SJCRH30 (cell line): ENCODE measurements at regions not wholly inside any gene's neighbourhood (a gene's known extent, or its start where the extent isn't known, plus 50 kb on each side); places are given as distances from the start of the nearest gene placed in this dataset.

Source experiments
- DNase-seq, 2 experiments: peaks; one replicate each; pipeline ENCODE4 v3.0.0-alpha.2; 2015 to 2020
- H3K27ac ChIP-seq: fragments of 250-450 bp; sonication (Bioruptor Pico); 2 replicates; pipeline ENCODE4 v1.5.1; 2020; ENCODE audit warnings: mild to moderate bottlenecking, moderate library complexity
- H3K27me3 ChIP-seq: fragments of 250-450 bp; sonication (Bioruptor Pico); 2 replicates; pipeline ENCODE4 v1.5.1; 2020; ENCODE audit warnings: mild to moderate bottlenecking, moderate library complexity
- H3K36me3 ChIP-seq: fragments of 250-450 bp; sonication (Bioruptor Pico); 2 replicates; pipeline ENCODE4 v1.5.1; 2020; ENCODE audit warnings: mild to moderate bottlenecking, moderate library complexity
- H3K4me1 ChIP-seq: fragments of 250-450 bp; sonication (Bioruptor Pico); 2 replicates; pipeline ENCODE4 v1.5.1; 2020; ENCODE audit warnings: mild to moderate bottlenecking, moderate library complexity
- H3K4me3 ChIP-seq: fragments of 250-450 bp; sonication (Bioruptor Pico); 2 replicates; pipeline ENCODE4 v1.5.1; 2020; ENCODE audit warnings: mild to moderate bottlenecking, moderate library complexity
- H3K9me3 ChIP-seq: fragments of 250-450 bp; sonication (Bioruptor Pico); replicated peaks from 2 replicates; pipeline ENCODE4 v1.5.1; 2020; ENCODE audit warnings: mild to moderate bottlenecking, moderate library complexity

DNA sequence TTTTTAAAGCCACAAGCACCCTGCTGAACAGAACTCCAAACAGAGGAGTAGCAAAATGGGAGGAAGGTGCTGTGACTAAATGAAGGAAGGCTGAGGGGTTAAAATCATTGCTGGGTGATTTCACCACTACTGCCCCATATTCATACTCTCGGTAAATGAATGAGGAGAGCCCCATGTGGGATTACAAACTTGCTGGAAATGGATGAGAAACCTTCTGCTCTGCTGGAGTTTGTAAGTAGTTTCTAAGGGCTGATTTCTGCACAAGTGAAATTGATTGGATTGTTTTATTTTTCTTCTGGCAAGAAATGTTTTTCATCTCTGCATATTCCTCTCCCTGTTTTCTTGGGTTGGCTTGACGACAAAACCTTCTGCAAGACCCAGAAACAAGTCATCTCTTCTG is 533.5 kb upstream of the MMS22L start:
- Histone ChIP-seq H3K4me1 (no peaks in the 10 kb centered on the region), H3K27ac (no peak overlapping the region), H3K27me3 (no peaks in the 10 kb centered on the region), H3K4me3 (no peak overlapping the region), H3K9me3 (no peaks in the 10 kb centered on the region), H3K36me3 (no peaks in the 10 kb centered on the region)
- DNase-seq: no peak

DNA sequence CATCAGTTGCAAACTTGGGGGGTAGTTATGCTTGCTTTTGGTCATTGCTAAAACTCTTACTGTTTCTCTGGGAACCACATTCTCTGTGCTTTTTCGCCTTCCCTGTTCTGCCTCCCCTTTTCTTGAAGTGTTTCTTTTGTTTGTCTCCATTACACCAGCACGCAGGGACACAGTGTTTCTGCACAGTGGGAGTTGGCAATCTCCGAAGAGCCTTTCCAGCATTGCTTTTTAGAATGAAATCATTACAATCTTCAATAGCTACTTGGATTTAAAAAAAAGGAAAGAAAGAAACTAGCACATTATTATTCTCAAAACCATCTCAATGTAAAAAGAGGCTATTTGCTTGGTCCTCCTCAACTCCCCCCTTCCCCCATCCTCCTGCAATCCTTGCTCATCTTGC is 536.7 kb upstream of the MMS22L start:
- Histone ChIP-seq H3K4me3 (no peak overlapping the region), H3K9me3 (no peaks in the 10 kb centered on the region), H3K36me3 (no peaks in the 10 kb centered on the region), H3K4me1 (no peaks in the 10 kb centered on the region), H3K27me3 (no peaks in the 10 kb centered on the region), H3K27ac (no peak overlapping the region)
- DNase-seq: no peak

DNA sequence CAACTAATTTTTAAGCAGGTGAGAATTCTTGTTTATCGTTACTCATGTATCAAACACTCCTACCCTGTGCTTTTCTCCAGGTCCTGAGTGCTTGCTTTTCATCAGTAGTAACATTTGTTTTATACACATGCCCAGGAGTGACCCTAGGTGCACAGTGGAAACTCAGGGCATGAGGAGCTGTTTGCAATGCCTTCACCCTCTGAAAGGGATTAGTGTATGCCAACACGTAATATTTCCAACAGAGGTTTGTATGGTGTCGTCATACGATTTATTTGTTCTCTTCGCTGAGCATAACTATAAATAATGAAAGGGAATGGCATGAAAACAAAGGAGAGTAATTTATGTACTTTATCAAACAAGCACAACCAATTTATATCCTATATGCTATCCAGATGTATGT is 537.4 kb upstream of the MMS22L start:
- no peaks in the 10 kb centered on the region for H3K9me3 ChIP-seq
- H3K4me1 ChIP-seq: no peaks in the 10 kb centered on the region
- H3K27ac ChIP-seq: no peak overlapping the region
- no peaks in the 10 kb centered on the region for H3K27me3 ChIP-seq
- H3K4me3 ChIP-seq: no peak overlapping the region
- no peak for DNase-seq
- no peaks in the 10 kb centered on the region for H3K36me3 ChIP-seq

DNA sequence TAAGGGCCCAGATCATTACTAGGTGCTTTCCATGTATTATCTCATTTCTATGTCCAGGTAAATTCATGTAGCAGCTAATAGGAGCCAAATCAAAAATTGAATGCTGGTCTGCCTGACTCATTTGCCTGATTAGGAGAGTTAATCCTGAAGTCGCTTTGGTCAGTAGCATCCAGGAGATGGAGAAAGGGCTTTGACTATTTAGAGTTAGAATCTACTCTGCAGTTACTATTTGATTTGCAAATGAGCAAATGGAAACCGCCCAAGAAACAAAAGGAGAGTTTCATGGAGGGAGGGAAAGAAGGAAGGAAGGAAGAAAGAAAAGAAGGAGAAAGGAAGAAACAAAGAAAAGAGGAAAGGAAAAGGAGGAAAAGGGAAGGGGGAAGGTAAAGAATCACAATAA is 539.6 kb upstream of the MMS22L start:
- DNase-seq: no peak
- H3K4me3 ChIP-seq: no peak overlapping the region

DNA sequence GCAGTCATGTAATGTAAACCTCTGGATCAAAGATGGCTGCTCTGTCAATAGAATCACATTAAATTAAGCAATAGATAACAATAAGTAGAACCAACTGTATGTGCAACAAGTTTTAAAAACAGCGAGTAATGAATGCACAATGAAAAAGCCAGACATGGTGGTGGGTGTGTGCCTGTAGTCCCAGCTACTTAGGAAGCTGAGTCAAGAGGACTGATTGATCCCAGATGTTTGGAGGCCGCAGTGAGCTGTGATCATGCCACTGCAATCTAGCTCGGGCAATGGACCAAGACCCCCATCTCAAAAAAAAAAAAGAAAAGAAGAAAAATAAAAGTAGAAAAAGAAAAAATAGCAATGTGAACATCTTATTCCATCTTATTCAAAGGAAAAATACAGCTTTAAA is 558.7 kb upstream of the MMS22L start:
- no peaks in the 10 kb centered on the region for H3K4me1 ChIP-seq
- no peaks in the 10 kb centered on the region for H3K27me3 ChIP-seq
- H3K4me3 ChIP-seq: no peak overlapping the region
- no peak for DNase-seq
- no peaks in the 10 kb centered on the region for H3K36me3 ChIP-seq
- no peak overlapping the region for H3K27ac ChIP-seq
- no peaks in the 10 kb centered on the region for H3K9me3 ChIP-seq

More for the DNA sequence above, 539.6 kb upstream of the MMS22L start:
- no peaks in the 10 kb centered on the region for H3K27me3 ChIP-seq
- H3K36me3 ChIP-seq: no peaks in the 10 kb centered on the region
- no peaks in the 10 kb centered on the region for H3K4me1 ChIP-seq
- no peaks in the 10 kb centered on the region for H3K9me3 ChIP-seq
- H3K27ac ChIP-seq: no peak overlapping the region

DNA sequence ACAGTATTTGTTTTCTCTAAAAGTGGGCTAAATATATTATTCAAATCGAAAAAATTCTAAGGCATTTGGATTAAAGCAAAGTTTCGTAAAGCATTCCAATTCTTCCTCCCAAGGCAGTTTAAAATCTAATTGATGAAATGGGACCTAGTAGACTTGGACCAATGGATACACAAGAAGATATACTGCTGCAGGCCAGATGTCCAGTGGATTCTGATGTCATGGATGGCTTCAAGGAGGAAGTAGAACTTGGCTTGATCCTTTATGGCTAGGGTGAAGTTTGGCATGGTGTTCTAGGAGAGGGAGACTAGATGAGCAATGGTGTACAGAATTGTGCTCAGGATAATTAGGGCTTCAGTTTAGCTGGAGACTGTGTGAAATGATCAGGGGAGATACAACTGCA is 559.5 kb upstream of the MMS22L start:
- H3K4me3 ChIP-seq: no peak overlapping the region
- no peaks in the 10 kb centered on the region for H3K4me1 ChIP-seq
- no peak overlapping the region for H3K27ac ChIP-seq
- no peaks in the 10 kb centered on the region for H3K9me3 ChIP-seq
- no peaks in the 10 kb centered on the region for H3K27me3 ChIP-seq
- H3K36me3 ChIP-seq: no peaks in the 10 kb centered on the region
- no peak for DNase-seq

DNA sequence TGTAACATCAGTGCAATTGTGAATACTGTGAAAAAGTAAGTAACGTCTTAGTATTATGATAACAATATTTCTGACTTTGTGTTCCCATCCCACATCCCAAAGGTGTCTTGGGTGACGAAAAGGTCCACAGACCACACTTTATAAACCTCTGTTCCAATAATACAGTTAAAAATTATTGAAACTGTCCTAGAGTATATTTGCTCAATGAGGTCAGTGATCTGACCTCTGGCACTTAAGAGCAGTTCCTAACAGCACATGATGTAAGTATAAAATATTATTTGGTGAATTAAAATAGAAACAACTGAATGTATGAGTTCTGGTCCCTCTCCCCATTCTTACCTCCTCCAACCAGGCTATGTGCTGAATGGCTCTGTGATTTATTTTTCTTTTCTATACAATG is 566.4 kb upstream of the MMS22L start:
- DNase-seq: no peak
- no peaks in the 10 kb centered on the region for H3K36me3 ChIP-seq
- H3K4me3 ChIP-seq: no peak overlapping the region
- H3K9me3 ChIP-seq: no peaks in the 10 kb centered on the region
- H3K4me1 ChIP-seq: no peaks in the 10 kb centered on the region
- no peak overlapping the region for H3K27ac ChIP-seq
- no peaks in the 10 kb centered on the region for H3K27me3 ChIP-seq

DNA sequence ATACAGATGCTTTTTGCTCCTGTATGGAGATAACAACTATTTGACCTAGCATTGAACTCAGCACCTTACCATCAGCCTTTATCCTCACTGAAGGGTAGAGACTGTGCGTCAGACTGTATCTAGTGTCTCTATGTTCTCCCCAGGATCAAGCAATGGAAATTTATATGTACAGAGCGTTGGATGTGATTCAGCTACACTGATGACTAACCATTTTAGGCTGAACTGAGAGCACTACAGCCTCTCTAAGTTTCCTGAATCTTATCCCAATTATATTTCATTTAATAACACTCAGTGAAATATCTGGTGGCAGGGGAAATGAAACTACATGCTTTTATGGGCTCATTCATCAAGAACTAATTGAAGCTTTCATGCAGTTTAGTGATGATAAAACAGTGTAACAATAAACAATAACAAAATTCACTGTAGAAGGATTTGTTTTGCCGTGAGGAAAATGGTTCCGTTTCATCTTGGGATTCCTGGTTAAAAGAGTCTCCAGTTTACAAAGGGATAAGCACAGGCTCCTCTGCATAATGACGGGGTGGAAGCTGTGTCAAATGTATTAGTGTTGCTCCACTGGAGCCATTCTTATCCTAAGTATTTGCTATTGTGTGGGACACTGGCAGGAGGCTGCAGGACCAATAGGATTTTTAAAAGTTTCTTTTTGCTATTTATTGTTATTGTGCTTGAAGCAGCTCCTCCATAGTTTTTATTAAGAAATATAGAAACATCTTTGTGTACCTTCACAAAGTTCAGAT is 567.6 kb upstream of the MMS22L start:
- Histone ChIP-seq H3K27ac (no peak overlapping the region), H3K4me3 (no peak overlapping the region), H3K9me3 (no peaks in the 10 kb centered on the region), H3K36me3 (no peaks in the 10 kb centered on the region), H3K4me1 (no peaks in the 10 kb centered on the region), H3K27me3 (no peaks in the 10 kb centered on the region)
- DNase-seq: no peak

DNA sequence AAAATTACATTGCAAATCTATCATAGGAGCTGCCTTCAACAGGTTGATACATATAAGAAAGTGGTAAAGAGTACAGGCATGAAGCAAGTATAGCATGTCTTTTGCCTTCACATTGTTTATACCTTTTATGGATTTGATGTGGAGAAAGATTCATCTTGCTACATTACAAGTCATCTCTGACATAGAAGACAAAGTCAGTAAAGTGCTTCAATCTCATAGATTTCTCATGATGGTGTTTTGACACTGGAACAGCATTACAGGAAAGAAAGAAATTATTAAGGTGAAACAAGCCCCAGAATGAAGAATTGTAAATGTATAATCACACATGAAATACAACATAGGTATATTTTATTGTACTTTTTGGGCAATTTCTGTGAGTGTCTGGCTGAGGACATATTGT is 580.7 kb upstream of the MMS22L start:
- Histone ChIP-seq H3K4me1 (no peaks in the 10 kb centered on the region), H3K27me3 (0 out of 2 replicates have a peak, but pooled peaks cover 4% of the 10 kb centered on the region), H3K27ac (no peak overlapping the region), H3K36me3 (no peaks in the 10 kb centered on the region), H3K4me3 (no peak overlapping the region), H3K9me3 (no peaks in the 10 kb centered on the region)
- no peak for DNase-seq

DNA sequence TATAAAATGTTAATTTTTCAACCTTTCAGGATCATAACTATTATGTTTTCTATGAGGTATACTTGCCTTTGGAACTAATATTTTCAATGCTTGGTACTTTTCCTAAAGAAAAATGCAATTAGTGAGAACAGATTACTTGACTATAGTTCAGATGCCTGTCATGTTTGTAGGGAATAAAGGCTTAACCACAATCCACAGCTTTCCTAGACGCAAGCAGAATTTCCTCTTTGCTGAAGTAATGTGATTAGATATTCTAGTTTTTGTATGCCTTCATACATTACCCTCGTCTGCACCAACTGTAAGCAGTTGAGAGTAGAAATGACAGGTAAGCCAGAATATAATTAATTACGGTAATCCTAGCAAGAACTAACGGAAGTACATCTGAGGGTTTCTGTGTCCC is 581.4 kb upstream of the MMS22L start:
- H3K4me1 ChIP-seq: no peaks in the 10 kb centered on the region
- no peak overlapping the region for H3K4me3 ChIP-seq
- H3K27me3 ChIP-seq: 0 out of 2 replicates have a peak, but pooled peaks cover 4% of the 10 kb centered on the region
- H3K27ac ChIP-seq: no peak overlapping the region
- no peaks in the 10 kb centered on the region for H3K9me3 ChIP-seq
- DNase-seq: no peak
- H3K36me3 ChIP-seq: no peaks in the 10 kb centered on the region

DNA sequence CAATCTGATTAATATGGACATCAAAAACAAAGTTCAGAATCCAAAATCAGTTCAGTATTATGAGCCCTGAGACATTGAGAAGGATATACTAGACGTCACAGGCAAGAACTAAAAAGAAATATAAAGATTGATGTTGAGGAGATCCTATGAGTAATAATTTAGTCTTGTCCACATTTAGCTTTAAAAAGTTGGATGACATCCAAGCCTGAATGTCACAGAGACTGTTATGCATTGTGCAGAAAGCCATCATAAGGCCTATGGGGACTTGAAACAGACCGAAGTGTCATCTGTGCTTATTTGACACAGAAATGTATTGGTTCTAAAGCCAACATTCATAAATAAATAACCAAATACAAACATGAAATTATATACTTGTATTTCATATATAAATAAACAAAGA is 581.8 kb upstream of the MMS22L start:
- Histone ChIP-seq H3K4me1 (no peaks in the 10 kb centered on the region), H3K27me3 (0 out of 2 replicates have a peak, but pooled peaks cover 4% of the 10 kb centered on the region), H3K4me3 (no peak overlapping the region), H3K9me3 (no peaks in the 10 kb centered on the region), H3K27ac (no peak overlapping the region), H3K36me3 (no peaks in the 10 kb centered on the region)
- DNase-seq: no peak

DNA sequence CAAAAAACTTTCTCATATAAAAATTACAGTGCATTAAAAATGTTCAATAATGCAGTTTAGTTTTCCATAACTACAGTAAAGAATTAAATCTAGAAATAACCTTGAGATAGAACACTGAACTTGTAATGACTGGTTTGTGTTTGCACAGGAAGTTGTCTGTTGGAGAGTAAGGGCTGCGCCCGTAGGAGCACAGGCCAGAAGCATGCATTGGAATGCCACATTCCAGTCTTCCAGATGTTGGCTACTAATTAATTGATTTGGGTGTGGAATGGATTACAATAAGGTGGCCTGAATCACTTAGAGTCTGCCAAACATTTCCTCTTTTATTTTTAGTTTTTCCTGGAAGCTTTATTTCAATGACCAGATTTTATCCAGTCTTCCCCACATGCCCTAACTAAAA is 582.6 kb upstream of the MMS22L start:
- no peak for DNase-seq
- Histone ChIP-seq H3K4me3 (no peak overlapping the region), H3K27ac (no peak overlapping the region), H3K4me1 (no peaks in the 10 kb centered on the region), H3K36me3 (no peaks in the 10 kb centered on the region), H3K27me3 (0 out of 2 replicates have a peak, but pooled peaks cover 4% of the 10 kb centered on the region), H3K9me3 (no peaks in the 10 kb centered on the region)

DNA sequence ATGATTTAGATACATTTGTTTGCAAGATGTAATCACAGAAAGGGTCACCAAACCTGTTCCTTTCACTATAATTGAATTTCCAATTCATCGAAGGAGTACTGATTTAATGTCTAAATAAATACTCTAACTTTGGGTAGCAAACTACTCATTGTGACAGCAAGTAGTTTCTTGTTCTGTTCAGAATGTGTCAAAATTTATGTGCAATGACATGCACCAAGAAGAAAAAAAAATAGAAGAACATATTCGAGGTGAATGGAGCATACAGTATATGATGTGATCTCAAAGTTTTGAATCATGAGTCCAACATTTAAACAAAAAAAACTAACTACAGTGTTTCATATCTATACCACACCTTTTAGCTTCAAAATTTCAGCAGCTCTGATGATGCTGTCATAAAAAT is 583.6 kb upstream of the MMS22L start:
- Histone ChIP-seq H3K9me3 (no peaks in the 10 kb centered on the region), H3K4me1 (no peaks in the 10 kb centered on the region), H3K27me3 (0 out of 2 replicates have a peak, but pooled peaks cover 3% of the 10 kb centered on the region), H3K27ac (no peak overlapping the region), H3K36me3 (no peaks in the 10 kb centered on the region), H3K4me3 (no peak overlapping the region)
- DNase-seq: no peak

DNA sequence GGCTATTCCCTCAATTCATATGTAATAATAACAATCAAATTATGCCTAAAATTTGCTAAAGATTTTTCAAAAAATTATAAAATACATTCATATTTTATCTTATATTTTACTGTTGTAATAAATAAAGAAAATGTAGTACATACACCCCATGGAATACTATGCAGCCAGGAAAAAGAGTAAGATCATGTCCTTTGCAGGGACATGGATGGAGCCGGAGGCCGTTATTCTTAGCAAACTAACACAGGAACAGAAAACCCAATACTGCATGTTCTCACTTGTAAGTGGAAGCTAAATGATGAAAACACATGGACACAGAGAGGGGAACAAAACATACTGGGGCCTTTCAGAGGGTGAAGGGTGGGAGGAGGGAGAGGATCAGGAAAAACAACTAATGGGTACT is 584.2 kb upstream of the MMS22L start:
- Histone ChIP-seq H3K27me3 (no peaks in the 10 kb centered on the region), H3K4me3 (no peak overlapping the region), H3K27ac (no peak overlapping the region), H3K36me3 (no peaks in the 10 kb centered on the region), H3K4me1 (no peaks in the 10 kb centered on the region), H3K9me3 (no peaks in the 10 kb centered on the region)
- no peak for DNase-seq

DNA sequence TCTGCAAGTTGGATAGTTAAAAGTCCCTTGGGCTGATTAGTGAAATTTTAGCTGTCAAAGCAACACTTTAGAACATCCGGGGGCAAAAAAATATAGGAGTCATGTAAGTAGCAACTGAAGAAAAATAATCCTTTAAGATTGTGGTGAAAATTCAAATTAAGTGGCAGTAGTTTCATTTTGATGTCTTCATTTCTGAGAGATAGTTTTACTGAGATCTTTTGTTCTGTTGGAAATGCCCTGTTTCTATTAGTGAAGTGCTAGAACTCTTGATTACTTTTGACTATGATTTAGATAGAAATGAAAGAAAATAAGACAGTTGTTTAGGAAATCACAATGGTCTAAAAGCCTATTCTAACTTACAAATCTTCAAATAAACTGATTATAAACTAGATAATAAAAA is 587.3 kb upstream of the MMS22L start:
- no peak overlapping the region for H3K4me3 ChIP-seq
- no peaks in the 10 kb centered on the region for H3K36me3 ChIP-seq
- H3K4me1 ChIP-seq: no peaks in the 10 kb centered on the region
- 0 out of 2 replicates have a peak, but pooled peaks cover 1% of the 10 kb centered on the region for H3K9me3 ChIP-seq
- no peaks in the 10 kb centered on the region for H3K27me3 ChIP-seq
- no peak for DNase-seq
- H3K27ac ChIP-seq: no peak overlapping the region

DNA sequence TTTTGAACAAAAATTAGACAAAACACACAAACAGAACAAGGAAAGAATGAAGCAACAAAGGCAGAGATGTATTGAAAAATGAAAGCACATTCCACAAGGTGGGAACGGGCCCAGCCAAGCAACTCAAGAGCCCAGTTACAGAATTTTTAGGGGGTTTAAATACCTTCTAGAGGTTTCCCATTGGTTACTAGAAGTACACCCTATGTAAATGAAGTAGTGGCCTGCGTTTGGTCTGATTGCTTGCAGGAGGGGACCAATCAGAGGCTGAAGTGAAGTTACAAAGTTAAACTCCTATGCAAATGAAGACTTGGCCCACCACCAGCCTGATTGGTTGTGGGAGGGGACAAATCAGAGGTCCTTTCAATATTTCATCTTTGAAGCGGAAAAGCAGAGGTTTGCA is 593.7 kb upstream of the MMS22L start:
- DNase-seq: no peak
- no peaks in the 10 kb centered on the region for H3K27me3 ChIP-seq
- no peaks in the 10 kb centered on the region for H3K4me1 ChIP-seq
- H3K9me3 ChIP-seq: 0 out of 2 replicates have a peak, but pooled peaks cover 2% of the 10 kb centered on the region
- H3K27ac ChIP-seq: no peak overlapping the region
- no peaks in the 10 kb centered on the region for H3K36me3 ChIP-seq
- H3K4me3 ChIP-seq: no peak overlapping the region
